ENCODE measurements at regions not wholly inside any gene's neighbourhood (a gene's known extent, or its start where the extent isn't known, plus 50 kb on each side); places are given as distances from the start of the nearest gene placed in this dataset.

- TF ChIP-seq CTCF (IDR thresholded peaks at IDR 0.05; ENCODE audit: insufficient read depth, low read depth, low read length) (no peak), EZH2 (IDR thresholded peaks at IDR 0.05; ENCODE audit: insufficient read depth, low read length) (no peak)
These were observed 1768.4 kb upstream of the PIK3C3 start for GRCh38 chr18:40186677-40187076.
